ENCODE measurements at regions not wholly inside any gene's neighbourhood (a gene's known extent, or its start where the extent isn't known, plus 50 kb on each side); places are given as distances from the start of the nearest gene placed in this dataset.

- TF ChIP-seq CTCF (optimal IDR thresholded peaks at IDR 0.05 in 1 of 3, IDR thresholded peaks at IDR 0.05 in 1 of 3, conservative IDR thresholded peaks at IDR 0.05 in 1 of 3; ENCODE audit: extremely low read depth in 1 of 3, insufficient read depth in 2 of 3, low read length in 3 of 3) (no peak), EZH2 (IDR thresholded peaks at IDR 0.05; ENCODE audit: low read length) (no peak)
Observed at GRCh38 chr16:73404001-73404400, 356.1 kb upstream of the ZFHX3 start.

Measured in keratinocyte (primary cell).